Lower leg skin (tissue), 3 donors: ENCODE measurements at regions not wholly inside any gene's neighbourhood (a gene's known extent, or its start where the extent isn't known, plus 50 kb on each side); places are given as distances from the start of the nearest gene placed in this dataset.

Source experiments
- CTCF ChIP-seq, 3 donors: fragments of 450-650 bp; IDR thresholded peaks; one replicate each; pipeline ENCODE4 v1.5.1; 2016; ENCODE audit warnings: antibody characterized with exemption in 3 of 3, mild to moderate bottlenecking in 3 of 3, moderate library complexity in 2 of 3
- POLR2A ChIP-seq, 2 donors: fragments of 450-650 bp; IDR thresholded peaks; one replicate each; pipeline ENCODE4 v1.6.1; 2016 to 2017; ENCODE audit warnings: antibody characterized with exemption in 2 of 2, mild to moderate bottlenecking in 1 of 2, moderate library complexity in 1 of 2

GRCh38 chr5:130724658-130725057, 440.4 kb downstream of the HINT1 start:
- TF ChIP-seq CTCF (IDR thresholded peaks at IDR 0.05) = no peak
- no peak for TF ChIP-seq POLR2A (IDR thresholded peaks at IDR 0.05)
